GM12873 (cell line): ENCODE measurements at regions not wholly inside any gene's neighbourhood (a gene's known extent, or its start where the extent isn't known, plus 50 kb on each side); places are given as distances from the start of the nearest gene placed in this dataset.

ENCODE experiments used
- TF ChIP-seq, protein P1 (sequence below): IDR thresholded peaks from 2 replicates; pipeline ENCODE4 v1.5.1; 2012; ENCODE audit warnings: low read depth, mild to moderate bottlenecking, moderate library complexity, low read length, control low read depth; ENCODE audit not compliant: insufficient read depth; ENCODE audit errors: missing control alignments

DNA sequence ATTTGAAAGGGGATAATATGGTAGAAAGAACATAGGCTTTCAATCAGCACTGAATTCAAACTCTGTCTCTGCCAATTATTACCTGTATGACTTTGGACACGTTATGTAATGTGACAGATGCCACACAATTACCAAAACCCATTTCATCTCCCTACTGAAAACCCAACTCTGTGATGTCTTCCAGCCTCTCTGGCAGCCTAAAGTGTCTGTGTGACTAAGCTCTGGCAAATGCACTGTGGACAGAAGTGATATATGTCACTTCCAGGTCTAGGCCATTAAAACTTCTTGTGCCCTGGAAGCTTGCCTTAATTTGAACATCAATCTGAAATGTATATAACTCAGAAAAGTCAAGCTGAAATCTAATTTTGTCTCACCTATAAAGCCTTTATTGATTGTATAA, 552.0 kb downstream of the RFC3 start:
- TF ChIP-seq, protein P1, sequence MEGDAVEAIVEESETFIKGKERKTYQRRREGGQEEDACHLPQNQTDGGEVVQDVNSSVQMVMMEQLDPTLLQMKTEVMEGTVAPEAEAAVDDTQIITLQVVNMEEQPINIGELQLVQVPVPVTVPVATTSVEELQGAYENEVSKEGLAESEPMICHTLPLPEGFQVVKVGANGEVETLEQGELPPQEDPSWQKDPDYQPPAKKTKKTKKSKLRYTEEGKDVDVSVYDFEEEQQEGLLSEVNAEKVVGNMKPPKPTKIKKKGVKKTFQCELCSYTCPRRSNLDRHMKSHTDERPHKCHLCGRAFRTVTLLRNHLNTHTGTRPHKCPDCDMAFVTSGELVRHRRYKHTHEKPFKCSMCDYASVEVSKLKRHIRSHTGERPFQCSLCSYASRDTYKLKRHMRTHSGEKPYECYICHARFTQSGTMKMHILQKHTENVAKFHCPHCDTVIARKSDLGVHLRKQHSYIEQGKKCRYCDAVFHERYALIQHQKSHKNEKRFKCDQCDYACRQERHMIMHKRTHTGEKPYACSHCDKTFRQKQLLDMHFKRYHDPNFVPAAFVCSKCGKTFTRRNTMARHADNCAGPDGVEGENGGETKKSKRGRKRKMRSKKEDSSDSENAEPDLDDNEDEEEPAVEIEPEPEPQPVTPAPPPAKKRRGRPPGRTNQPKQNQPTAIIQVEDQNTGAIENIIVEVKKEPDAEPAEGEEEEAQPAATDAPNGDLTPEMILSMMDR, result no peak

DNA sequence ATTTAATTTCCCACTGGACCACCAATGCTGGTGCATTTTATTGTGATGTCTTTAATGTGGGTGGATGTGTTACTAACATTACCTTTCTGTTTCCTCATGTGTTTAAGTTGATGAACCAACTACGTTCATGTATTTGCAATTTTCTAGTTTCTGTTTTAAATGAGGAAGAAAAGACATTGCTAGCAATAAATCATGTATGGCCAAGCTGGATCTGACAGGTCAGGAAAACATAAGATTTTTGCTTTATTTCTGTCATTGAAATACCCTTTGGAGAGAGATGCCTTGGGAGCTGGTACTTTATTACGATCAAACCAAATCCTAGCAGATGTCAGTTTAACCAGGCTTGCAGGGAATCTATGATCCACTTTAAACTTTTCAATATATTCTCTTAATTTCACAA, 553.2 kb downstream of the RFC3 start:
- TF ChIP-seq, protein P1, result no peak

DNA sequence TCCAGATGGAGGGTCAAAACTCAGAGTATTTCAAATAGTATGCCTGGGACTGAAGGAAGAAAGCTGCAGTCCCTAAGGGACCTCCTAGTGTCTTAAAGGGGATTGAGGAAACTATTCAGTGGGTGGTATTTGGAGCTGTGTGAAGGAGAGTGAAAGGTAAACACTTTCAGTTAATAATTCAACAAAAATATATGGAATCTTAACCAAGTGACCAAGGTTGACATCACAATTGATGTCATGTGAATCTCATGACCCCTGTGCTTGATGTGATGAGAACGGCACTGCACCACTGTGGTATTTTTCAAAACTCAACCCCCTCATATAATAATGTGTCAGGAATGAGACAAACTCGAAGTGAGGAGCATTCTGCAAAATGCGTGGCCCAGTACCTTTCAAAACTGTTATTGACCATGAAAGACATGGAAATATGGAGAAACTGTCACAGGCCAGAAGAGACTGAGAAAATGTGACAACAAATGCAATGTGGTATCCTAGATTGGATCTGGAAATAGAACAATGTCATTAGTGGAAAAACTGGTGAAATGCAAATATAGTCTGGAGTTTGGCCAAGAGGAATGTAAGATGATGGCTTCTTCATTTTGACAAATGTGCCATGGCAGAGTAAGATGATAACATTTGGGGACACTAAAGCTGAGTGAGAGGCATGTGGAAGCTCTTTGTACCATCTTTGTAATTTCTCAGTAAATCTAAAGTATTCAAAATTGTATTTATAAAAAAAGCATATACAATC, 553.9 kb downstream of the RFC3 start:
- TF ChIP-seq, protein P1, result no peak

DNA sequence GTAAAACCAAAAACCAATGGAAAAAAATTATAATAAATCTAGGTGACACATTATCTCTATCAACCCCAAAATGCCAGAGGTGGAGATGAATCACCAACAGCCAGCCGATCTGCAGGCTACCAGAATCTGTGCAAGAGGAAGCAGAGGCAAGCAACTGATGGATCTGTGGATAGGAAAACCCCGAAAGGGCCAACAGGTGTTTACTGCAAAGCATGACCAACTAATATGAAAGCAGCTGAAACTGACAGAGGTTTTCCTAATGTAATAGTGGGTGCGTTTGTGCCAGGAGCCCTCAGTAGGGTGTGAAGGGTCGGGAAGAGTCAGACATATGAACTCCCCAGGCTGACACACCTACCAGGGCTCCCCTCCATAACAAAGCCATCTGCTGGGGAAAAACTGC, 554.6 kb downstream of the RFC3 start:
- TF ChIP-seq, protein P1, result no peak

DNA sequence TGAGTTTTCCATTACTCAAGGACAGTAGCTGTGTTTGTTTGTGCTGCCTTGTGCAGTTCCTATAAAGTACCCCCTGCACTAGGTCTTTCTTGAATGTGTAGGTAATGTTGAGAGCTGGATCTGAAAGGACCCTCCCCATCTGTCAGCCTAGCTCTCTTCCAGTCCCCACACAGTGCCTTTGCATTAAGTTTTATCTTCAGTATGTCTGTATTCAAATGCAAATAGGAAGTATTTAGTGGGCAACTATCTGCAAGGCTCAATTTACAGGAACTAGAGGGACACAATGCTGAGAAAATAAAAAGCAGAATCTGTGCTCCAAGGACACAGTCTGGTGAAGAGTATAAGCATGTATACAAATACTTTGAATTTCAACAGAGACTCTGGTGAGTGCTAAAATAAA, 558.5 kb downstream of the RFC3 start:
- TF ChIP-seq, protein P1, result no peak

DNA sequence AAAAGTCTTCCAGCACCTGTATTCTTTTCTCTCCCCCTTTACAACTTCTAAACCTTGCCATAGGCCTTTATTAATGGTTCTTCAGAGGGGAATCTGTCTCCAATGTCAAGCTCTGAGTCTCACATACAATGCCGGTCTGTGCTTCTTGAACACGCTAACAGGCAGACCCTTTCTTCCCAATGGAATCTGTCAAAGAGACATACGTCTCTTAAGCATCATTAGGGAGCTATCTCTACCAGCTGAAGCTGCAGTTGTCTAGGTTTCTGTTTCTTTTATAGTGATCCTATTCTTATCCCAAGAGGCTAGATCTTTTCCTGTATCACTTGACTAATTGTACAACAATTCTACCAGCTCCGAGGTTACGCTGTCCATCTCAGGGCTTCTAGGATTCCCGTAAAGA, 560.8 kb upstream of the NBEA start:
- TF ChIP-seq, protein P1, result no peak

DNA sequence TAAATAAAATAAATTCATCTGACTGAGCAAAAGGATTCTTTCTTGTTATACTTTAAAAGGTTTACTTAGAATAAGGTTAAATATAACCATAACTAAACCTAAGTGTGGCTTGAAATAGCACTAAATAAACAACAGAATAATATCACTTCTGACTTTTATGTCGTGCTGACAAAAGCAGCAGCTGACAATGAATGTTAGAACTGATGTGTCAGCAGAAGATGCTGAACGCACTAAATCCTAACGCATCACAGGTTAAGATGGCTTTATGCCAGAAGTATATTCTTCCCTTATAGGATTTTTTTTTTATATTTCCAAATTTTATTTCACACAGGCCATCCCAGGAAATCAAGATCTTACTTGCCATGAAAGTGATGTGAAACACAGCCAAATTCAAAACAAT, 558.3 kb upstream of the NBEA start:
- TF ChIP-seq, protein P1, result no peak
